GOT3 (cell line): ENCODE measurements at regions not wholly inside any gene's neighbourhood (a gene's known extent, or its start where the extent isn't known, plus 50 kb on each side); places are given as distances from the start of the nearest gene placed in this dataset.

Source experiments
- DNase-seq: peaks from one replicate; lab custom pipeline; 2025; ENCODE audit warnings: mixed read lengths; lab: John Stamatoyannopoulos, UW

DNA sequence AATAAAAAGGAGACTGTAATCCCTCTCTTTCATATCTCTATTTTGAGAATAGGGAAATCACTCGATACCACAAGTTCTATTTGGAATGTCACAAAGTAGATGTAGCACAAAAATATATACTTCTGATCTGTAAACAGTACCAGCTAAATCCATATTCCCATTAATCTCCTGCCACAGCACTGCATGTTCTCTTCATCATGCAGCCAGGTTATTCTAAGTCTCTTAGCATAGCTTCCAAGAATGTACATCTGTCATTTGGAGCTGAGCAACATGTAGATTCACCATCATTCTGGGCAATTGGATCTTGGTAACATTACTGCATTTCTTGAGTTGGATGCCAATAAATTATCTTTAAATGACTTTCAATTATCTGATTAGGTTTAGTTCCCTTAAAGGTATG is 1874.5 kb downstream of the MRPL39 start:
- no peak for DNase-seq

GRCh38 chr21:23729331-23729730 is 1878.0 kb downstream of the MRPL39 start:
- DNase-seq, result no peak

- DNase-seq, result no peak
Measured at GRCh38 chr21:23725576-23725975, 1881.7 kb downstream of the MRPL39 start.

GRCh38 chr21:23718446-23719285 is 1888.6 kb downstream of the MRPL39 start:
- no peak for DNase-seq

DNA sequence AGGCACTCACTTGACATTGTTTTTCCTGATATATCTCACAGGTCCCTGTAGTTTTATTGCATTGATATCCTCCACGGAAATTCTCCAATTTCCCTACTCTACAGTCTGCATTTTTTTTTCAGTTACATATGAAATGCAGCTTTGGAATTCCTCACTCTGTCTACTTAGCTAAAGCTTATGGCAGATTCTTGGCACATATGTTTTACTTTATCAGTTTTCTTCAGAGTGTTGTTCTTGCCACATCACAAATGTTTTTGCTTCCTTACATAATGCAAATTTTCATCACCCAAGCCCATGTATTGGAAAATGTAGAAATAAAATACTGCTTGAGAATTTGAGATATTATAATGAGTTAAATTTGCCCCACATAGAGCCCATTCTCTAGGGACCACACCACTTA is 1895.1 kb downstream of the MRPL39 start:
- DNase-seq, result no peak

- DNase-seq, result no peak
Measured at GRCh38 chr21:23706431-23706830, 1900.8 kb downstream of the MRPL39 start.

DNA sequence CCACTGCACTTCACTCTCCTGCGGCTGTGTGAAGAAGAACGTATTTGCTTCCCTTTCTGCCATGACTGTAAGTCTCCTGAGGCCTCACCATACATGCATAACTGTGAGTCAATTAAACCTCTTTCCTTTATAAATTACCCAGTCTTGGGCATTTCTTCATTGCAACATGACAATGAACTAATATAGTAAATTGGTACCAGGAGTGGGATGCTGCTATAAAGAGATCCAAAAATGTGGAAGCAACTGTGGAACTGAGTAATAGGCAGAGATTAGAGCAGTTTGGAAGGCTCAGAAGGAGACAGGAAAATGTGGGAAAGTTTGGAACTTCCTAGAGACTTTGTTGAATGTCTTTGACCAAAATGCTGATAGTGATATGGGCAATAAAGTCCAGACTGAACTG is 1907.9 kb downstream of the MRPL39 start:
- no peak for DNase-seq

GRCh38 chr21:23698619-23699018 is 1908.7 kb downstream of the MRPL39 start:
- DNase-seq, result no peak

GRCh38 chr21:23695443-23695842 is 1911.8 kb downstream of the MRPL39 start:
- no peak for DNase-seq

- DNase-seq, result no peak
Measured at GRCh38 chr21:23694390-23694789, 1912.9 kb downstream of the MRPL39 start.

DNA sequence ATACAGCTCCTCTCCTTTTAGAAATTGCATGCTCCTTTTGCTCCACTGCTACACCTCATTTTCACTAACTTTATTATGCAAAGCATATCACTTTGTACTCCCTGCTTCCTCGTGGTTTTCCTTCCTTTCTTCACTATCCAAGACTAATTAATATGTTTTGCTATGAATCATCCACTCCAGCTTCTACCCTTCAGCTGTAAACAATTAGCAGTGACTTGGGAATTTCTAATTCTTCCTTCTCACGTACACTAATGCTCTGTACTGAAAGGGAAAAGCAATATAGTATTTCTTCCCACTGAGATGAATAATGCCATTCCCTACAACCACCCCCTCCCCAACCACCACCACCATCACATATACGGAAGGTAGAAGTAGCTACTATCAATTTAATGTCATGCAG is 1917.0 kb downstream of the MRPL39 start:
- no peak for DNase-seq

- DNase-seq, result no peak
Measured at GRCh38 chr21:23686737-23687523, 1920.4 kb downstream of the MRPL39 start.

DNA sequence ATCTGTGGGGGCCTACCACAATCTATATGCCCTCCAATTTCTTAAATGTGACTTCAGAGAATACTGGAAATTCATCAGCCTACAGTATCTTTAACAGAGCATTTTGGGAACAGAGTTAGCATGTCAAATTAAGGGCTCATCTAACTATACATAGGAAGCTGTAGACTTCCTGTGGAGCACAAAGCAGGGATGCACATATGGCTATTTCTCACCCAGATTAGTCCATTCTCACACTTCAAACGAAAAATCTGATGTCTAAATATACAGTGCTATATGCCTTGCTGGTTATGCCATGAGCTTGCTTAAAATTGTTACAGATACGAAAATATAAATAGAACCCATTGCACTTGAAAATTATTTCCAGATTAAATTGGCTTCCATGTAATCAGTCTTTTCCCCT is 1922.8 kb downstream of the MRPL39 start:
- DNase-seq, result no peak

DNA sequence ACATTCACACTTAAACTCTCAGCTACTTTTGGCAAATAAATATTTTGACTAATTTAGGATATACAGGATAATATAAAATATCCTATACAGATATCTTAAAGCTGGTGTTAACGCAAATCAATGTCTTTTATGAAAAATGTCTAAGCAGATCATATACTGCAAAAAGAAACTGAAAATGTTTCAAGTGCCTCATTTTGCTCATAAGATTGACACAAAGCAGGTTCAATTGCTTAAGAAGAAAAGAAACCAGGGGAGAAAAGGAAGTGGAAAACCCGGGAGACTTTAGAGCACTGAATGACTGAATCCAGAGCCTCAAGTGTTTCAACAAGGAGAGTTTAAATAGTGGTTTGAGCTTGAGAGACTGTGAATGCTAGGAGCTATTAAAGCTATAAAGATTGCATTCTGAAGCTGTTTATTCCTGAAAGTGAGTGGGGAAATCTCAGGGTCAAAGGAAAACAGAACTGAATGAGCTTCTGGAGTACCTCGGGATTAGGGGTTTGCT is 1943.0 kb downstream of the MRPL39 start:
- no peak for DNase-seq

DNA sequence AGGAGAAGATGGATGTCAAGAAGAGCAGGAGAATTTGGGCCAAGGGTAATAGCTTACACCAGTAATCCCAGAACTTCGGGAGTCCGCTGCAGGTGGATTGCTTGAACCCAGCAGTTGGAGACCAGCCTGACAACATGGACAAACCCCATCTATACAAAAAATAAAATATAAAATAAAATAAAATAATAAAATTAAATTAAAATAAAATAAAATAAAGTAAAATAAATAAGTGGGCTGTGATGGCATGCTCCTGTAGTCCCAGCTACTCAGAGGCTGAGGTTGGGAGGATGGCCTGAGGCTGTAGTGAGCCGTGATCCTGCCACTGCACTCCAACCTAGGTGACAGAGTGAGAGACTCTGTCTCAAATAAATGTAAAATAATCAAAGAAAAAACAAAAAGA is 1946.7 kb downstream of the MRPL39 start:
- no peak for DNase-seq

DNA sequence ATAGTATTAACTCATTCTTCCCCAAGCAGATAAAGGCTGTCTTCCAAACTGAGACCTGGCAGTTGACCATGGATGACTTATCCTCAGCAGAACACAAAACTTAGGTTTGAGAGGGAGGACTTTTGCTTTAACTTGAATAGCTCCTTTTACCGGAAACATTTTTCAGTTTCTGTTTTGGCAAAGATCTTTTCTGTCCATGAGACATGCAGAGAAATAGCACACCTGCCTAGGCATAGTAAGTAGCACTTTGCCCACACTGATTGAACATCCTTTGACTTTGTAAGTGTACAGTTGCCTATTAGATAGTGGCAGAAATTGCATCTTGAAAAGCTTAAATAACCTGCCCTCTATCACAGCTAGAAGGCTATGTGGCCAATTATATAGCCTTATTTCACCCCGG is 1962.5 kb downstream of the MRPL39 start:
- no peak for DNase-seq

DNA sequence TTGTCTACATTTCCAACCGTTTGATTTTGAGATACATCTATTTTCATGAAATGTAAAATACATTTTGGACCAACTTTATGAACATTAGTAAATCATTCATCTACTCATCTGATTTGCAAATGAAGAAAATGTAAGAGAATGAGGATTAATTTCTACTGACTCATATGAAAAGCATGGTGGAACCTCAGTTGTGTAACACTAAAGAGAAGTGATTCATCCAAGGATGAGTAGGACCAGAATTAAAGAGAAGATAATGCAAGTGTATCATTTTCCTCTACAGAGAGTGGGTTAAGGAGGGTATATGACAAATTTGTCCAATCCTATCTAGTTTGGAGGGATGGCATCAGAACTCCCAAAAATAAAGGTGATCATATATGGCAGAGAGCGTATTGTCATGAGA is 1967.6 kb downstream of the MRPL39 start:
- DNase-seq, result no peak

DNA sequence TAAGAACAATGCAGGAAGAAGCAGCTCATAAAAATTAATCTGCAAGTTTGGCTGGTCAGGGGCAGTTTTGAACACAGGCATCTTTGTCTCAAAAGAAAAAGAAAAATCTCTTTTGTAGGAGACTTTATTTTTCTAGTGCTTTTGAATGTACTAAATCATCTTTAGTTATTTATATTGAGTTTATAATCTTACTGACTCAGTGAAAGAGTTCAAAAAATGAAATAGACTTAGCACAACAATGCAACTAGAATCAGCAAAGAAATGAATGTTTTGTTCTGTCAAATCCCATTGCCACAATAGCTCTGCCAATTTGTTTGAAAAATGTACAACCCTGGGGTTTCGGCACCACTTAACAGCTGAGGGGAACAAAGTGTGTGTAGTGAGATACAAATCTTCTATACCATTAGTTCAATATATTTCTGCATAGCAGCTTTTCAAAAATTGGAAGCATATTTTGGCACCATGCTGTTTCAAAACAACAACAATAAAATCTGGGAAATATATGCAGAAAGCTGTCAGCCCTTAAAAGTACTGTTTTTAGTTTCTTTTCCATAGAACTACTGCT is 1969.1 kb downstream of the MRPL39 start:
- DNase-seq, result no peak

DNA sequence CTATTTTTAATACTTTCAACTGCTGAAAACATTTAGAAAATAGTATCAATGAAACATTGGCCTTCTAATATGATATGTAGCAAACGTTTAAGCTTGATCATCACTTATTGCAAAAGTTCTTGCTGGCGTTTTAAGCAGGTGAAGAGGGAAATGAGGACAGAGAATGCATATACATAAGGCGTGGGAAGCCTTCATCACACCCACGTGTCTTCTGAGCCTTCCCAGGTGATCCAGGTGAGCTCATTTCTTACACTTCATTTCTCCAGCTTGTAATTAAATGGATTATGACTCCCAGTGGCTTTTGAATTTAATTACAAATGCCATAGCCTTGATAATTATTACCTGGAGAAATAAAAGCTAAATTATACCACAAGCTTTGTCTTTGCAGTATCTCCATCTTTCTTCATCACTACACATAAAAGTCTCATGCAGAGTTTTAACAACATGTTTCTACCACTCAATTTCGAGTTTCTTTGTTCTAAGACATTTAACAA is 1973.8 kb downstream of the MRPL39 start:
- no peak for DNase-seq

GRCh38 chr21:23624281-23624680 is 1983.0 kb downstream of the MRPL39 start:
- no peak for DNase-seq

DNA sequence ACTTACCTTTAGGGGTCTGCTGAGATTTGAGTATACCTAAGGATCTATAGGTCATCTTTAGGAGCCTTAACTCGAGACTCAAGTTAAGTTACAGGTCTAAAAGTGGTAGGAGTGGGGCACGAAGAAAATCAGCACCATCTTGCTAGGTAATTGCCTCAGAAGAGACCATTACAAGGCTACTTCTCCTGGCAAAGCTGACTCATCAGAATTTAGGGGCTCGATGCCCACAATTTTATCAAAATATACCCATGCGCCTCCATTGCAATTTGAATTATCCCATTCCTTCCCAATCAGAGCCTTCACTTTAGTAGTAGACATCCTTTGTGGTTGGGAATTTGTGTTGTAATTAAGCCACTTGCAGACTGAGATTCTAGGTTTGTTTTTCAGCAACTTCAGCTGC is 1994.3 kb downstream of the MRPL39 start:
- no peak for DNase-seq

DNA sequence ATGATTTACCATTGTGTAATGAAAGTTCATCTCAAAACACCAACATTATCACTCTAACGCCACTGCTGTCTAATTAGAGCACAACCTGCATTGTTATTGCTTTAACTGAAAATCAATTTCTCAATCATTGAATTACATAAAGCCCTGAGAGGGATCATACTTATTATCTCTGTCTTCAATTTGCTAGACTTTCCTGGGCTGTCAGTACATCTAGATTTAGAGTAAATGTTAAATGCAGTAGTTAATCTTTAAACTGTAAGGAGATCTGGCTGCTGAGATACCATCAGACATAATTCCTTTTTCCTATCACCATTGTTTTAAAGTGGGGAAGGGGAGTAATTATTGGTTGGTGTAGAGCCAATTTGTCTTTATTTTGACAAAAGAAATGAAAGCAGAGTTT is 1995.1 kb downstream of the MRPL39 start:
- DNase-seq, result no peak
